Prostate gland (tissue), 2 donors: ENCODE measurements at regions not wholly inside any gene's neighbourhood (a gene's known extent, or its start where the extent isn't known, plus 50 kb on each side); places are given as distances from the start of the nearest gene placed in this dataset.
A peak's percentile ranks its signal among the peaks of the same experiment; 100 is the strongest.
"Not testable (repeated sequence)": the region's sequence is repeated elsewhere in the genome, so short reads cannot be mapped to it uniquely, and the experiment has no call there.

ENCODE experiments used
- DNase-seq: peaks from one replicate; pipeline ENCODE4 v3.0.0-alpha.2; 2019; ENCODE audit warnings: low spot score
- H3K27ac ChIP-seq, 2 donors: fragments of 200-600 bp; sonication (generic); 2 replicates each; pipeline ENCODE4 v1.5.1; 2017 to 2019
- H3K27me3 ChIP-seq: fragments of 200-600 bp; sonication (generic); replicated peaks from 2 replicates; pipeline ENCODE4 v1.5.1; 2019; ENCODE audit not compliant: insufficient read depth
- H3K36me3 ChIP-seq, 2 donors: fragments of 200-600 bp; sonication (generic); 1 replicate in 1 of 2; 2 replicates in 1 of 2; pipeline versions ENCODE4 v1.5.1 to v1.8.1; 2017 to 2019
- H3K4me1 ChIP-seq: fragments of 200-600 bp; sonication (generic); replicated peaks from 2 replicates; pipeline ENCODE4 v1.5.1; 2019
- H3K4me3 ChIP-seq, 2 donors: fragments of 200-600 bp; sonication (generic); 2 replicates each; pipeline ENCODE4 v1.5.1; 2017 to 2019
- H3K9me3 ChIP-seq: fragments of 200-600 bp; sonication (generic); 2 replicates; pipeline ENCODE4 v1.5.1; 2017
- CTCF ChIP-seq, 4 experiments: fragments of 200-600 bp in 2 of 4; fragments of 450-650 bp in 2 of 4; sonication (generic) in 2 of 4; IDR thresholded peaks; 1 replicate in 3 of 4; 2 replicates in 1 of 4; pipeline ENCODE4 v1.5.1; 2016 to 2019; ENCODE audit warnings: antibody characterized with exemption in 4 of 4, mild to moderate bottlenecking in 2 of 4, moderate library complexity in 2 of 4
- POLR2A ChIP-seq: fragments of 450-650 bp; IDR thresholded peaks from one replicate; pipeline ENCODE4 v1.6.1; 2016; ENCODE audit warnings: antibody characterized with exemption, mild to moderate bottlenecking
- POLR2AphosphoS5 ChIP-seq: sonication (generic); formaldehyde crosslinking; IDR thresholded peaks from one replicate; pipeline ENCODE4 v1.6.1; 2017; ENCODE audit warnings: antibody characterized with exemption
- WGBS: methylation state at CpG from one replicate; pipeline ENCODE4 v1.1.5; 2018; 5-methylcytosine and 5-hydroxymethylcytosine counted together
- intact Hi-C: fragments of 100-400 bp; cut with DNase I; formaldehyde crosslinking; loops from one replicate; pipeline ENCODE4 v1.14.2; 2022

DNA sequence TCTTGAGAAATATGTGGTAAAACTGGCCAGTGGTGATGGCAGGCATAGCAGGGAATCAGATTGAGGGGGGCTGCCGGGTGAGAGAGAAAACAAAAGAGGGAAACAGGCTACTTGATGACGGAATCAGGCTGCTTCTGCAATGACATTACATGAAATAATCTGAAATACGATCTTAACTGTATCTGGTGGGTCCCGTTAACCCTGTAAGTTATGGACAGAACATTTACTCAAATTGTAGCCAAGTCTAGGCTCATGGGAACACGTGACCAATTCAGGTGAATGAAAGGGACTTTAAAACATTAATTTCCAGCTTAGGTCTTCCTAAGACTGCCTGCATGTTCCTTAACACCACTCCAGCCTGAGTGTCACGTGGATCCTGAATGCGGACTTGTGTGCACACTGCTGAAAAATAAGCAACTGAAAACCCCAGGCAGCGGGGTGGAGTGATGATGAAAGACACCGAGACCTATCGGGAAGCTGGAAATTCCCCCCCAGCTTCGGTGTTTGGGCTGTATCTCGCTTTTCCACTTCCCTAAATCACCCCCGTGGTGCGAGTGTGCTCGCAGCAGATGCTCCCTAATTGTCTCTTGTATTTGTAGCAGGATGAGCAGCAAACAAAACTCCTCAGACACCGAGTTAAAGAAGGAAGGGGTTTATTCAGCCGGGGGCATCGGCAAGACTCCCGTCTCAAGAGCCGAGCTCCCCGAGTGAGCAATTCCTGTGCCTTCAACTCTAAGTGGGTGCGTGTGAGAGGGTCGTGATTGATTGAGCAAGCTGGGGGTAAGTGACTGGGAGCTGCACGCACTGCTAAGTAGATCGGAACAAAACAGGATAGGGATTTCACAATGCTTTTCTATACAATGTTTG is 145.0 kb upstream of the GRK3 start:
- H3K27me3 ChIP-seq, result peaks cover 2% of the 10 kb centered on the region
- H3K9me3 ChIP-seq, result no peaks in the 10 kb centered on the region
- no peaks in the 10 kb centered on the region for H3K36me3 ChIP-seq
- H3K4me3 ChIP-seq, result no peak overlapping the region
- H3K4me1 ChIP-seq, result no peaks in the 10 kb centered on the region
- WGBS, result 25% methylated on average over 25 of the region's 25 CpGs
- intact Hi-C loops, result no loop called here
- TF ChIP-seq CTCF (IDR thresholded peaks at IDR 0.05) (no peak), POLR2A (no peak), POLR2AphosphoS5 (no peak)
- no peak overlapping the region for H3K27ac ChIP-seq
- no peak for DNase-seq

DNA sequence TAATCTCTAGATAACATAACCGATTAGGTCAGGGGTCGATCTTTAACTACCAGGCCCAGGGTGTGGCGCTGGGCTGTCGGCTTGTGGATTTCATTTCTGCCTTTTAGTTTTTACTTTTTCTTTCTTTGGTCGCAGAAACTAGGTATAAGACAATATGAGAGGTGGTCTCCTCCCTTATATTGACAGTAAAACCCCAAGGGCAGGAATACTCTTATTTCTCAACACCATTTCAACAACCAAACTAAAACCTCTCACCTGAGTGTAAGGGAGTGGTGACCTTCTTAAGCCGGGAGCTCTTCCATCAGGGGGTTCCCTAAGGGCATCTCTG is 144.4 kb upstream of the GRK3 start:
- intact Hi-C loops, DNase-seq, H3K4me3 ChIP-seq, H3K9me3 ChIP-seq, H3K4me1 ChIP-seq, H3K36me3 ChIP-seq, H3K27ac ChIP-seq, H3K27me3 ChIP-seq: not testable (repeated sequence)
- 71% methylated on average over 6 of the region's 6 CpGs for WGBS

DNA sequence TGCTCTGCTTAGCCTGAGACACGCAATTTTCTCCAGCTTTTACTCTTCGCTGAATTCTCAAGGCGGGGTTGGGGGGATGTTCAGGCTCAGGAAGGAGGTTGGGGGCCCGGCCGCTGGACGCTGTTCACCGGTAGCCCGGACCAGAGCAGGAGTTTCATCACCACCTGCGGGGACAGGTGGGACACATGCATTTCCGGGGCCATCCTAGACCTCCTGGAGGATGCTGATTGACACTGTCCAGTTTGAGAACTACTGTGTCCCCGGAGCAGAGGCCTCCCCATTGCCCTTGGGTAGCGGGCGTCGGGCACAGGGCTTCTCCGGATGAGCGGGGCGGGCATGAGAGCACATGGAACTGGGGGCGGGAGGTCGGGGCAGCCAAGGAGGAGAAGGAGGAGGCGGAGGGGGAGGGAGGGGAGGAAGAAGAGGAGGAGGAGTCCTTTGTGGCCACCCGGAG is 144.0 kb upstream of the GRK3 start:
- H3K4me3 ChIP-seq, result peak overlapping the region; percentile 27
- WGBS, result 46% methylated on average over 20 of the region's 21 CpGs
- TF ChIP-seq POLR2AphosphoS5 (no peak), POLR2A (no peak), CTCF (IDR thresholded peaks at IDR 0.05) (no peak)
- no peaks in the 10 kb centered on the region for H3K9me3 ChIP-seq
- no peaks in the 10 kb centered on the region for H3K36me3 ChIP-seq
- peaks cover 2% of the 10 kb centered on the region for H3K27me3 ChIP-seq
- intact Hi-C loops, result no loop called here
- no peak overlapping the region for H3K27ac ChIP-seq
- H3K4me1 ChIP-seq, result no peaks in the 10 kb centered on the region
- DNase-seq, result no peak

DNA sequence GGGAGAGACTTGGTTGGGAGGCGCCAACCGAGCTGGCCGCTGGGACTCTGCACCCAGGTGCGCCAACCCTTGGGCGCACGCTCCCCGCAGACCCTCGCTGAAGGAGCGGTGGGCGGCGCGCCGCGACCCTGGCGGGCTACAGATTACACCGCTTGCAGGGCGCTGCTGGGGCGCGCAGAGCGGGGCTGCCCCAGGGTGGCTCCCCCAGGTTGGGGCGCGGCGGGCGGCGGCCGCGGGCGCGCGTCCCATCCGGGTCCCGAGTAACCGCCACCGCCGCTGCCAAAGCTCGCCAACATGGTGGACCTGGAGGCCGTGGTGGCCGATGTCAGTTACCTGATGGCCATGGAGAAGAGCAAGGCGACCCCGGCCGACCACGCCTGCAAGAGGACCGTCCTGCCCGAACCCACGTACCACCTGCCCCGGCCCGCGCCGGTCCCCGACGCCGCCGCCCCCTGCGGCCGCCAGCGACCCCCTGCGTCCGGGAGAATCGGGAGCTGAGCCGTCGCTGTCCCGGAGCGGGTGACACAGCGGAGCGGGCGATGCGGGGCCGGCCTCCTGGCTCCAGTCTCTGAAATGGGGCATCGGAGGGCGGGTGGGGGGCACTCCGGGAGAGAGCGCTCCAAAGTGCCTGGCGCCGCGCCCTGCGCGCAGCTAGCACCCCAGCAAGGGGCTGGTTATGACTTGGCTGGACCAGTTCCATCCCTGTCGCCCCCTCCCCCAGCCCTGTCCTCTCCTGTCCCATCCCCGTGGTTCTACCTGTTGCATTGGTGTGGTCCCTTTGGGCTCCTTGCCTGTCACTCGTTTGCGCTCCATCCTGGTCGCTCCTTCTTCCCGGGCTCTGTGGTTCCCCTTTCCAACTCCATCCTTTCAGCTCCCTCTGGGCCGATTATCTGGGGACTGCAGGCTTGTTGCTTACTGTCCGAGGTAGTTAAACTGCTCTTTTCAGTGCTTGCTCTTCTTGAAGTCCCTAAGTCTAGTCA is 143.3 kb upstream of the GRK3 start:
- Histone ChIP-seq H3K27ac (no peak overlapping the region), H3K4me3 (peak overlapping the region; percentile 27), H3K4me1 (no peaks in the 10 kb centered on the region), H3K9me3 (no peaks in the 10 kb centered on the region), H3K36me3 (no peaks in the 10 kb centered on the region), H3K27me3 (peaks cover 2% of the 10 kb centered on the region)
- no peak for TF ChIP-seq POLR2AphosphoS5
- no peak for TF ChIP-seq POLR2A
- TF ChIP-seq CTCF (IDR thresholded peaks at IDR 0.05), result no peak
- no peak for DNase-seq
- intact Hi-C loops, result no loop called here
- 3% methylated on average over 58 of the region's 85 CpGs for WGBS

GRCh38 chr22:25426530-25427308 is 137.8 kb upstream of the GRK3 start:
- H3K27me3 ChIP-seq, intact Hi-C loops, H3K4me3 ChIP-seq: not testable (repeated sequence)

DNA sequence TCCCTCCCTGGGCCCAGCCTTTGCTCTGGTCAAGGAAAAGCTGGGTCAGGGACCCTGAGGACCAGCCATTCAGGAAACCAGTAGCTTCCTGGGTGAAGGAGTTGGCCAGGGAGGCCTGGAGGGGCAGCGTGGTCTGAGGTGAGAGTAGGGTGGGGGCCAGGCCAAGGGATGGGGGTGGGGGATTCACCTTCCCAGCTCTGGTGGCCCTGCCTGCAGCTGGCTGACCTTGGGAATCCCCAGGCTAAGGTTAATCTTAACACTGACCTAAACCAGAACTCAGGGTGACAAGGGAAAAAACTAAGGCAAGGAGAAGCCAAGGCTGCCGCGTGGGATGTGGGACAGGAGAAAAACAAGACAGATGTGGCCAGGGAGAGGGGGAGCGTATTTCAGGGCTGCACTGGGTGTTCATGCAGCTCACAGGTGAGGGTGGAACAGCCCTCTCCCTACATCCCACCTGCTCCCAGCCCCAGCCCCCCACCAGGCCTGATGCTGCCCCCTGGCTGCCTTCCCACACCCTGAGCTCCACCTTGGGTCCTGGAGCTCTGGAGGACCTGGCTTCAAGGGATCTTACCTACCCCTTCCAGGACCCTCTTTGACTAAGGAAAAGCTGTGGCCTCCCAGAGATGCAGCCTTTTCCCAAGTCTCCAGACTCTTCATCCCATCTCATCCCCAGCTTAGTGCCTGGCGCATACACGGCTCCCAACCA is 132.7 kb upstream of the GRK3 start:
- H3K4me3 ChIP-seq, H3K27ac ChIP-seq, intact Hi-C loops, H3K27me3 ChIP-seq, DNase-seq, H3K9me3 ChIP-seq, H3K4me1 ChIP-seq, H3K36me3 ChIP-seq: not testable (repeated sequence)
- 94% methylated on average over 3 of the region's 6 CpGs for WGBS

More at GRCh38 chr22:25426530-25427308, 137.8 kb upstream of the GRK3 start:
- not testable (repeated sequence) for H3K4me1 ChIP-seq, H3K27ac ChIP-seq, H3K9me3 ChIP-seq, H3K36me3 ChIP-seq, DNase-seq
- 58% methylated on average over 9 of the region's 10 CpGs for WGBS
- TF ChIP-seq CTCF (IDR thresholded peaks at IDR 0.05), result peak in 1 of 4 experiments; percentile 5

DNA sequence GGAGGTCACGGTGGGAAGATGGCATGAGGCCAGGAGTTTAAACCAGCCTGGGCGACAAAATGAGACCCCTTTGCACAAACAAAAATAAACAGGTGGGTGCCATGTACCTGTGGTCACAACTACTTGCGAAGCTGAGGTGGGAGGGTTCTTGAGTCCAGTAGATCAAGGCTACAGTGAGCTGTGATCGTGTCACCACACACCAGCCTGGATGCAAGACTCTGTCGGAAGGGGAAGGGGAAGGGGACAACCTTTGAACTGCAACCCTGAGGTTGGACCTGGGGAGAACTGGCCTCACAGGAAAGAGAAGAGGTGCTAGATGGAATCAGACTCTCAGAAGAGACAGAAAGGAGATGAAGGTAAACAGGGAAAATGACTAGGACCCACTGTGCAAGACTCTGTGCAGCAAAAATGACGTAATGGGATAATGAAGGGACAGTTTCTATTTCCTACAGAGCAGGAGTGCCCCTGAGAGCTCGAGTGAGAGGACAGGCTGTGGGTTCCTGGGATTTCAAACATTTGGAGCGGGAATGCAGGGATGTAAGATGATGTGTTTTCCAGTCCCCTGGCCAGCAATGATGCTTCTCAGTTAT is 131.0 kb upstream of the GRK3 start:
- H3K4me1 ChIP-seq, intact Hi-C loops: not testable (repeated sequence)

More for the DNA sequence above, 131.0 kb upstream of the GRK3 start:
- not testable (repeated sequence) for H3K27me3 ChIP-seq, H3K9me3 ChIP-seq, DNase-seq, H3K27ac ChIP-seq, H3K36me3 ChIP-seq, H3K4me3 ChIP-seq
- WGBS, result 67% methylated on average over 8 of the region's 8 CpGs
